ENCODE measurements at regions not wholly inside any gene's neighbourhood (a gene's known extent, or its start where the extent isn't known, plus 50 kb on each side); places are given as distances from the start of the nearest gene placed in this dataset.

DNA sequence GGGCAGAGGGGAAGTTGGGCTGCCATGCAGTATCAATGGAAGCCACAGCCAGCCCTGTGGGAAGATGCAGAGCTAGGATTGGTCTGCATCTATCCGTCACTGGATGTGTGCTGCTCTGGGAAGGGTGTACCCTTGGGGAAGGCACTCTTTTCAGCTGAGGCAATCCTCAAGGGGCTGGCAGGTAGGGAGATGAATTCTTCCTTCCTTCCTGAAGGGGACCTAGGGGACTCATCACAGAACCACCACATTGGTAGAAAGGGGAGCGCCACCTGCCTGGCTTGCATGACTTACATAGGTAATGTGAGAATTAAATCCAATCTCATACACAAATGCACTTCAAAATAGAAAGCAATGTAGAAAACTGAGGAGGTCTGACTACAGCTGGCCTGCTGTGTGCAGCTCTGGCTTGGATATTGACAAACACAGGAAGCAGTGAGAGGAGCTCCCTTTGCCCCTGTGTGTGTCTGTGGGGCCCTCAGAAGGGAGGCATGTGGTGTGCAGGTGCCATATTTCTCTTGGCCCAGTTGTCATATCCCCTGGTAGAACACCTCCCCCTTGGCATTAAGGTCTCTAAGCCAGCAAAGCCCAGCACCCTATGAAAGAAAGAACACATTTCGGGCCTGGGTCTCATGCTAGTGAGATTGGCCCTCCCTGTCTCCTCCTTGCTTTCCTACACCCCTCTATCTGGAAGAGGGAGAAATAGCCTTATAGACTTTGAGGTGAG lies 260.3 kb upstream of the MOCS1 start:
- no peak for DNase-seq (ENCODE audit: low read depth)

DNA sequence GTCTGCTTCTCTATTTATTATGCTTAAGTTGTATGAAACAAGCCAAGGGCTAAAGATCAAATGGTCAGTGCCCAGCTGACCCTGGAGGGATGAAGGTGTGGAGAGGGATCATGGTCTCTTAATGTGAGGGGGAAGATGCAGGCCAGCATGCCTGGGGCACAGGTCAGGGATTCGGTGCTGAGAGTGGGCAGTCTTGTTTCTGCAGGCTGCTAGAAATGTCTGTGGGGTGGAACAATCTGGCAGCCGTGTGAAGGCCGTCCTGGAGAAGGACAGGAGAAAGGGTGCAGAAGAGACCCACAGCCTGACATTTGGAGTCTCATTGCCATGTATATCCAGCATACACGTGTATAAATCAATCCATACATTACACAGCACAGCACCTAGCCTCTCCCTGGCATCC lies 258.3 kb upstream of the MOCS1 start:
- no peak for DNase-seq (ENCODE audit: low read depth)

DNA sequence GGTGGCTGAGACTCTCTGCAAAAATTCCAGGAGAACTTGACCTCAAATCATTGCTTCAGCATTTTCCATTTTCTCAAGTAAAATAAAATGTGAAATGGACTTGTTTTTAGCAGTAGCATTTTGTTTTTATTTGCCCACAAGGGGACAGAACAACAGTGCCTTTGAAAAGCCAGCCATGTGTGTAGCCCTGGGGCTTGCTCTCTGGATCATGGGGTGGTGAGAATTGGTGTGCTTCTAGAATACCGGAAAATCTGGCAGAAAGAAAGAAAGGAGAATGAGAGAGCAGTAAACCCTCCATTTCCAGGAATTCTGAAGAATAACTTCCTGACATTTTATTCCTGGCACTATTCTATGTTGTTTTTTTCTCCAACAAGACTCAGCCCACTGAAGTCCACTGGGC lies 254.7 kb upstream of the MOCS1 start:
- DNase-seq (ENCODE audit: low read depth): no peak

DNA sequence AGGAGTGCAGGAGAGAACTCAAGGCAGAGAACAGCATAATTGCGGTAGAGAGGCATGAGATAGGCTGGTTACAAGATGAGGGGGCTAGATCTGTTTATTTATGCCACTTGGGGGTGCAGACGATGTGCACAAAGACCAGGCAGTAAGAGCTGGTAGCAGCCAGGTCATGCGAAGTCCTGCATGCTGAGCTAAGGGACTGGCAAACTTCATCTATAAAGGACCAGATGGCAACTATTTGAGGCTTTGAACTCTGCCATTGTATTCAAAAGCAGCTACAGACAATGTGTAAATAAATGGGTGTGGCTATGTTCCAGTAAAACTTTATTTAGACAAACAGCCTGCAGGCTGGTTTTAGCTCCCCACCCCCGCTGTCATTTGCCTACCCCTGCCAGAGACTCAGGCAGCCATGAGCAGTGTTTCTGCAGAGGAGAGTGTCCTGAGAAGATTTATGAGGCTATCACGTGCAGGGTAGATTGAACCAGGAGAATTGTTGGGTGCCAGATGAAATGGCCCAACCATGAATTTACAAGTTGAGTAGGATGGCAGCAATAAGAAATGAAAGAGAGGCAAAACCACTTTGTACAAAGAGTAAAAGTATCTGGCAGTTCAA lies 253.4 kb upstream of the MOCS1 start:
- DNase-seq (ENCODE audit: low read depth): no peak

DNA sequence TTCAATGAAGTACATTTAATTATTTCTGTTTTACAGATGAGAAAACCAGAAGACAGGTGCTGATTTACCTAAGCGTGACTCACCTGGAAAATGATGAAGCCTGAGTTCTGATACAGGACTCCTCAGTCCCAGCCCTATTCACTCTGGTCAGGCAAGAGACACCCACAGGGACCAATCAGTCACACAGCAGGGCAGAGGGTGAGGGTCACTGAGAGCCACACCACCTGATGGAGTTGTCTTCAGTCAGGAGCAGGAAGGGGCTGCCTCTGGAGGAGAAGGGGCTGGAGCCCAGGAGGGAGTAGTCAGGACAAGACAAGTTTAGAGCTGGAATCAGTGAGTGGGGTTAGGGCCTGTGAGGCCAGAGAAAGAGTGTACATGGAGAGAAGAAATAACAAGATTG lies 251.2 kb upstream of the MOCS1 start:
- no peak for DNase-seq (ENCODE audit: low read depth)

DNA sequence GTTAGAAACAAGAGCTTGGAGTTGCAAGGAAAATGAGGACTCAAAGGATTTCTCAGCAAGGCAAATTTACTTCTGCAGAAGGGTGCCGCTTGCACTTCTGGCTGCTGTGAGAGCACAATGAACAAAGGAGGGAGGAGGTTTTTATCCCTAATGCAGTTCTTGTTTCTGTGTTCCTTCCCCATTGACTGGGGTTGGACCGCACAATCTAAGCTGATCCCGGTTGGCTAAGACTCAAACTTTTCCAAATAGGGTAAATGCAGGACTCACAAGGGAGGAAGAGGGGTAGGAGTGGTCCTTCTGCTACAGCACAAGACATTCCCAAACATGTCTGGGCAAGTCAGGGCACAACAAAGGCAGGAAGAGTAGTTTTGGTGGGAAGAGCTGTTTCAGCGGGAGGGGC lies 249.6 kb upstream of the MOCS1 start:
- DNase-seq (ENCODE audit: low read depth): no peak

DNA sequence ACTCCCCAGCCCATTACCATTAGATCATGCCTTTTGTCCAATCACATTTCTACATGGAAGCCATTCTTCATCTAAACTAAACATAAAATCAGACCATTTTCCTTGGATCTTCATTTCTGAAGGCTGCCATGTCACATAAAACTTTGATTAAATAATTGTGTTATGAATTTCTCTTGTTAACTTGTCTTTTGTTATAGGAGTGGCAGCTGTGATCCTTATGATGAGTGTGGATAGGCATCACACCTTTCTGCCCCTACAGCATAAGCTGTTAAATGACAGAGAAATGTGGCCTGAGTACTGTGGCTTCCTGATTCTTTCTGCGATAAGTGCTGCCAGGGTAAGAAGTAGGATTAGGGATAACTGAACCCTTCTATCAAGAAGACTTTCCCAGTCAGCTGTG lies 247.1 kb upstream of the MOCS1 start:
- no peak for DNase-seq (ENCODE audit: low read depth)

DNA sequence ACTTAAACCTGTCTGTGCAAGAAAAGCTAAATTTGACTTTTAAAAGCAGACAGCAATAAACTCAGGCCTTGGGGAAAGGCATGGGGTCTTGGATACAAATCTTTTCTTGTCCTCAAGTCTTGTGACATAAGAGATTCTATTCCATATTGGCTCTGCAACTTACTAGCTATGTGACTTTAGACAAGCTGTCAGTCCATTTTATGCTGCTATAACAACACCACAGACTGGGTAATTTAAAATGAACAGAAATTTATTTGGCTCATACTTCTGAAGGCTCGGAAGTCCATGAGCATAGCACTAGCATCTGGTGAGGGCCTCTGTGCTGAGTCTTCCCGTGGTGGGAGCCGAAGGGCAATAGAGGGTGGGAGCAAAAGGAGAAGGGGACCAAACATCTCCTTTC lies 246.0 kb upstream of the MOCS1 start:
- no peak for DNase-seq (ENCODE audit: low read depth)

DNA sequence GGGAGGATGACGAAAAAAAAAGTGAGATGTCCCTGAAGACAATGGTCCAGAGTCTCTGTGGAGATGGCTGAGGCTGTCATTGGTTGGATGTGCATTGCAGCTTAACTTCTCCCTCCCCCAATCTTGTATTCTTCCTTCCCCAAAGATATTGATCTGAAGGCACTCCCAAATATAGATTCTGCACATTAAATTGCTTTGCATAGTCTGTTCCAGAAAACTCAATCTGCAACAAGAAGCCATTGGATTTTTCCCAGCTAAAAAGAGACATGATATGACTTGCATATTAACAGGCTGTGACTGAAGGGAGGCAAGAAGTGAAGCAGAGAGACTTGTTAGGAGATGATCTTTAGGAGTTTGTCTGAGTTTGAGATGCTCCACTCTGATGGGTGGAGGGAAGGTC lies 245.2 kb upstream of the MOCS1 start:
- no peak for DNase-seq (ENCODE audit: low read depth)

DNA sequence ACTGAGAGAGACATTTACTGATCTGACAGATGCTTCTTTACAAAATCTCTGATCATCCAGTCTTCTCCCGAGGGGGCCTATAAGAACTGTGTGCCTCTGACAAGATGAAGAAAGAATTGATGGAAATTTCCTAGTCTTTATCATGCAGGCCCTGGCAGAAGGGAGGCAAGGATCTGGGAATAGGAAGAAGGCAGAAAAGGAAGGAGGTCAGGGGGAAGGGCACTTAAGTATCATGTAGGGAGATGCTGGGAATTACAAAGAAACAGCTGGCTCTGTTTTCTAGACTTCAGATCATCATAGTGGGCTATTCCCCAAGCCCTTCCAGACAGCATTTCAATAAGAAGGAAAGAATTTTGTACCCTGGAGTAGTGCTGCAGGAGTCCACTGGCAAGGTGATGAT lies 243.3 kb upstream of the MOCS1 start:
- no peak for DNase-seq (ENCODE audit: low read depth)

DNA sequence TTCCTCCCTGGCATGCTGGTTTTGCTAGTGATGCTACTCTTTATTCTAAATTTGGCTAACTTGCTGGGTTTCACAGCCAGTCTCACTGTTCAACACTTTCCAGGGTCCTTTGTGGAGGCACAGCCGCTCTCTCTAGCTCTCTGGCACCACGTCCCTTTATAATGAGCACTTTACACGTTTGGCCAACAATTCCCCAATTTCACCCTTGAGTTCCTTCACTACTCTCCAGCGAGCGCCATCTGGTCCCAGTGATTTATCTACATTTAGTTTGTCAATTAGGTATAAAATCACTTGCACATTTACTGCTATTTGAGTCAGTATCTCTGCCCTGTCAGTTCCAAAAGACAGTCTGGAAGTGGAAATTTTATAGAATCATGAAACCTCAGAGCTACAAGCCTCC lies 241.9 kb upstream of the MOCS1 start:
- no peak for DNase-seq (ENCODE audit: low read depth)

DNA sequence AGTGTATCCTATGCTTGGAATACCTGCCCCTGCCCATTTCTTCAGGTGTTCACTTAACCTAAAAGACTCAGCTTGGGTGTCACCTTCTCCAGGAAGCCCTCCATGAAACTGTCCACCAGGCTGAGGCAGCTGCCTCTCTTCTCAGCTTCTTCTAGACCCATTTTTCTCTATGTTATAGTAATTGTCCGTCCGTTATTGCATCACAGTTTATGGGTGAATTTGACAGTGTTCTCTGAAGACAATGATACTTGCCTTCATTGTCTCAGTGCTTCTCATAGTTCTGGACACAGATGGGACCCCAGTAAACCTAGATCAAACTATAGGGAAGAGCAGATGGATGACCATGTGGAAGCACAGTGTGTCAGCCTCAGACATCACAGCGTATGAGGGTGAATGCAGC lies 238.0 kb upstream of the MOCS1 start:
- DNase-seq (ENCODE audit: low read depth): no peak

DNA sequence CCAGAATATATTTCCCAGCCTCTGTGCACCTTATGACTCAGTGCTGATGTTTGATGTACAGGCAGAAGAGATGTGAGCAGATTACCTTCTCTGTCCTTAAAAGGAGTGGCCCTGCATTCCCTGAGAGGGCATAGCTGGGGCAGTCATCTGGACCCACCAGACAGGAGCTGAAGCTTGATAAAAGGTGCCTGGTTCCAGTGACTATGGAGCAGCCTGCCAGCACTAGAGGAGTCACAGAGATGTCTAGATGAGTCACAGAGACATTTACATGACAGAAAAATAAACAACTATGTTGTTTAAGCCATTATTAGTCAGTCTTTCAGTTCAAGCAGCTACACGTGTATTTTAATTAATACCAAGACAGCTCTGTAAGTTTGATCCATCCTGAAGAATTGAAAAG lies 237.1 kb upstream of the MOCS1 start:
- no peak for DNase-seq (ENCODE audit: low read depth)

DNA sequence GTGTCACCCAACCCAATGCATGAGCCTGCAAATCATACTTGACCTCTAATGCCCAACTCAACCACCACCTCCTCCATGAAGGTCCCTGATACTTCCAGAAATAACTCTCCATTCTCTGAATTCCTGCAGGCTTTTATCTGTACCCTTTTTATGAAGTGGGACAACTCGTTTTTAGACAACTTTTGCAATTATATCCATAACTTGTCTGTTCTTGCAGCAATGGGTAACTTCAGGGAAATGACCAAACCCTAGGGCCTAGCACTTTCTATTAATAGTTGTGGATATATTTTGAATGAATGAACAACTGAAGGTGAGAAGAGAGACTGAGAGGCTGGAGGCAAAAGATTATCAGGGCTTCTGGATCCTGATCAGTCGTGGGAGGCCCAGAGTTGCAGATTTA lies 236.6 kb upstream of the MOCS1 start:
- no peak for DNase-seq (ENCODE audit: low read depth)

DNA sequence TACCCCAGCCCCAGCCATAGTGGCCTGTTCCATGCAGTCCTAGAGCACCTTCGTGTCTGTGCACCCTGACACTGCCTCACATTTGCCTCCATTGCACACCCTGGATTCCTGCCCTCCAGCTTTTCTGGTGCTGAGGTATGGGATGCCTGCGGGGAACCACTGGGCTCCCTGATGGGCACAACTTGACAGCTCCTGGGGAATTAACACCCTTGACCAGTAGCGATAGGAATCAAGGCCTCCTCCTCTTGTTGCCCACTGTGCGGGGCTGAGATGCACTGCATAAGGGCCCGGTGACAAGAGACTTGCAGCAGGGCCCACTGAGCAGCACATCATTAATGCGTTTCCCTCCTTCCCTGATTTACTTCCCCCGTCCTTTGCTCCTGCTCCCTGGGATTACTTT lies 235.6 kb upstream of the MOCS1 start:
- DNase-seq (ENCODE audit: low read depth): no peak

DNA sequence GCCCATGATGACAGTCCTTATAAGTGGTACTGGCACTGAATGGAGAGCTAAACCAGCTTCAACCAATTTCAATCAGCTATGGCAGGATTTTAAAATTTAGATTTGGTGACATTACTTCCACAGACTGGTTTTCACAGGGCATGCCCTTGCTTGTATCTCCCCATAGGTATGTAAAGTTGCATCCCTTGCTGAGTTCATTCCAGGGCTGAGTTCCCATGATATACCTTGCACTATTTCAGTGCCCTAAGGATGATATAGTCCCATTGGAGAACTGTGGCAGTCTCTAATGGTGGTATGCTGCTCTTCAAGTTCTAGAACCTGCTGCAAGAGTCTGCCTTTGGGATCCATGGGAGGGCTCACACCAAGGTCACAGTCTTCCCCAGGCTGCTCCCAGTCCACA lies 232.7 kb upstream of the MOCS1 start:
- DNase-seq (ENCODE audit: low read depth): no peak

DNA sequence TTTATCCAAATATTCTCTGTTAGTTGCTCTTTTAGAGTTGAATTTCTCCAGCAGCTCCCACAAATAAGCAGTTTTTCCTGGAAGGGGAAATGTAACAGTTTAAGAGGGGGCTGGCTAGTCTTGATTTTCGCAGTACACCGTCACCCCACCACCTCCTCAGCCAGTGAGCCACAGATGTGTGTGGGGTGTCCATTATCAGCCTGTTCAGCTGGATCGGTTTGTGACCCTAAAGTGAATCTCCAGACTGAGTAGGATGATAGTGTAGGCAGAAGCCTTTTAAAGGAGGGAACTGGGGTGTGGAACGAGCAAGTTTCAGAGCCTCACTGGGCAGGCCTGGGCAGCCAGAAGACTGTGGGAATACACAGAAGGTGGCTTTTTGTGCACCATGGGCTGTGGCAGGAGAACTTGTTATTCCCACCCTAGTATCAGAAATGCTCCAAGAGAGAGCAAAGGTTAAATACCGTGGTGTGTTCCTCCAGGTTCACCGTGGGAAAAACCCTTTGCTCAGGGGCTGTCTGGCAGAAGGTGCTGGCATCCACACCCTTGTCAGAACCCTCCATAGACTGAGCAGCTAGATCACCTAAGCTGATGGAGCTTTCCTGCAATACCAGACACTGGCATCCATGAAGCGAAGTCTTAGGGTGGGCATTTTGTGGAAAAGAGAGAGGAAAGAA lies 230.9 kb upstream of the MOCS1 start:
- no peak for DNase-seq (ENCODE audit: low read depth)

DNA sequence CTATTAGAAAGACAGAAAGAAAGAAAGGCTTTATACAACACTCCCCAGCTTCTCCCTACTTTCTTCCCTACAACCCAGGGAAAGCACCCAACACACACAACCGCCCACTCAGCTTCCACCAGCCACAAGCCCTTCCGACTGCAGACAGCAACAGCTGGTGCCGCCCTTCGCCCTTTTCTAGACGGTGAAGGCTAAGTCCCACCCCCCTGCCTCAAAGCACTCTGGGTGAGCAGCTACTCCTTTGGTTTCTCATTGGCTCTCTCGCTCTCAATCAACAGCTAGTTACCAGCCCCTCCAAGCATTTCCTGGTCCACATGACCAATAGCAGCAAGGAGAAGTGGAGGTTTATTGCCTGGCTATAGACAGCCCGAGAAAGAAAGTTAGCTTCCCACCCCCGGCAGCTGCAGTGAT lies 230.1 kb upstream of the MOCS1 start:
- DNase-seq (ENCODE audit: low read depth): peak; percentile 83

DNA sequence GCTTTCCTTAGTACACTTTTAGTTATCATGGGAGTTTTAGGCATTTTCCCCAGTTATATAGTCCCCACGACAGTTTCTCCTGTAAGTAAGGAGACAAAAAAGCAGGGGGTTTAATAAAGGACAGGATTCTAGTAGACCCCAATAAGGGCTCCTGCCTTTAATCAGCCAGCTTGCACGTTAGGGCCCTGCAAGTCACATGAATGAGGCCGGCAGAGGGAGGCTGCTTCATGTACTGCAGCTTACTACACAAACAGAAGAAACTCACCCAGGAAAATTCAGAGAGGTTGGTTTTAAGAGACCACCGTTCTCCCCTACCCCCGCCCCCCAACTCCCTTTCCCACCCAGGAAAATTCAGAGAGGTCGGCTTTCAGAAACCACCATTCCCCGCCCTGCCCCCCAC lies 229.7 kb upstream of the MOCS1 start:
- no peak for DNase-seq (ENCODE audit: low read depth)

DNA sequence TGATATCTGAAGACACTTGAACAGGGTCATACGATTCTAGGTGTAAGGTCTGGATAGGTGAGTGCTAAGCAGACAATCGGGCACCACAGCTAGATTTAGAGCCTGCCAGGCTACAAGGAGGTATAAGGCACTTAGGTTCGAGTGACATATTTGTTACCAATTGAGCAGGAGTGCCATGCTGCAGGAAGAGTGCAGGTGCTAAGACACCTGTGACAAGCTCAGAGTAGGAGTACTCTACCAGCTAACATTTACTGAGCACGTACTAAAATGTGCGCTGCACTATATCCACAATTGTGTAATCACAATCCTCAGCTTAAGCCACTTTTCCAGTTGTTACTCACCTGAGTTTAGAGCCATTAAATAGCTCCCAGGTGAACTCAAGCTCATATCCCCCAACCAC lies 227.8 kb upstream of the MOCS1 start:
- DNase-seq (ENCODE audit: low read depth): no peak

DNA sequence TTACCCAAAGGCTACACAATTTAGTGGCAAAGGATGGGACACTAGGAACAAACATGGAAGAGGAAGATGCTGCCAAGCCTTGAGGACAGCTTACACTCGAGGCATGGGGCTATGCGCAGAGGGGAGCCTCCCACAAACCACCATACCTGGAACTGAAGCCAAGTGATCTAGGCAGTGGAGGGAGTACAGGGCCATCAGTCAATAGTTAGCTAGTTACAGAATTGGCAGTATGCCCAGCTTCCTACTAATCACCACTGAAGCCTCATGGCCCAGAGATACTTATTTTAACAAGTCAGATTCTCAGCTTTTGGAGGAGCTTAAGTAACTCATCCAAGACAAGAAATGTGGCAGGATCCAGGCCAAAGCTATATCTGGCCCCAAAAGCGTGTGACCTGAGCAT lies 226.6 kb upstream of the MOCS1 start:
- DNase-seq (ENCODE audit: low read depth): no peak

DNA sequence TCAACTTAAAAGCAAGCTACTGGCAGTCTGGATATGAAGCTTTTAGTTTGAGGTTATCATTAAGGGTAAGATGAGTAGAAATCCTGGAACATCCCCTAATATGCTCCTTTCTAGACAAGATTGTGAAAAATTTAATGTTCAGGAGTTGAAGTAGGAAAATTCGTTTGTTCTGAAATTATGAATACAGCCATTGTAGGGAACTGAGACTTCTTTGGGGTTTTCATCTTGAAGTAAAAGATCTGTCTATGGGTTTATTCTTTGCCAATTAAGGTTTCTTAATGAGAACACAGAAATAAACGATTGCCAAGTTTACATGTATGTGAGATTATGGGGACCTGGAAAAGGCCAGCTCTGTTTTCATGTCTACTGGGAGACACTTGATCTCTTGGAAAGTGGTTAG lies 225.6 kb upstream of the MOCS1 start:
- no peak for DNase-seq (ENCODE audit: low read depth)

DNA sequence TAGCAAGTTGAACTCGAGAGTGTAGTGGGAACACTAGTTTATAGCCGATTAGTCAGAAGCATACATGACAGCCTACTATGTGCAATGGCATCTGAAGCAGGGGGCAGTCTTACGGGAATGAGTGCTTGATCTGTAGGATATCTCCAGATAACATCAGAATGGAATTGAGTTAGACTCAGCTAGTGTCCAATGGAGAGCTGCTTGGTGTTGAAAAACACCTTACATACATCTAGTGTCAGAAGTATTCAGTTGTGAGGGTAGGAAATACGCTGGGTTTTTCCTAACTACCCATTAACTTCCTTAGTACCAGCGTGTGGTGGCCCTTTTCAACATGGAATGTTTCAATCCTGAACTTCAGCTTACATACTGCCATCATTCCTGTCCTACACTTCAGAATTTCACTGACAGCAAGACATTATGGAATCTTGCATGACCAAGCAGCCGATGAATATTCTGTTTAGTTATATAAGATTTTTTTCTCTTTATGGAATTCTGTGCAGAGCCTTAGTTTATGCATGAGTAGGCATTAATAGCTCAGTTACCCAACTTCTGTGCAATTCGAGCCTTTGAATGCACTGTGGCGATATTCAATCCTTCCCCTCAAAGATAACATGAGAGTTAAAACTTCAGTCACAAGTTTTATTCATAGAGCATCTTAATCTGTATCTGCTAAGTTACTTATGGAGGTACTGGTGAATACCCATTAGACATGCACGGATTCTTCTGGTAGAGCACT lies 218.6 kb upstream of the MOCS1 start:
- no peak for DNase-seq (ENCODE audit: low read depth)

Measured in stromal cell of bone marrow (primary cell).